ENCODE measurements at regions not wholly inside any gene's neighbourhood (a gene's known extent, or its start where the extent isn't known, plus 50 kb on each side); places are given as distances from the start of the nearest gene placed in this dataset.

- TF ChIP-seq CTCF (IDR thresholded peaks at IDR 0.05; ENCODE audit: insufficient read depth, low read depth, low read length, missing control alignments): no peak
- peak; percentile 26 for DNase-seq (ENCODE audit: low read depth)
- no peak overlapping the region for H3K4me3 ChIP-seq (ENCODE audit: low read depth, low read length)
Measured at GRCh38 chr18:51654488-51655326, 457.2 kb upstream of the MEX3C start.

GRCh38 chr18:51655327-51655698 is 457.8 kb upstream of the MEX3C start:
- TF ChIP-seq CTCF (IDR thresholded peaks at IDR 0.05; ENCODE audit: insufficient read depth, low read depth, low read length, missing control alignments): no peak
- no peak overlapping the region for H3K4me3 ChIP-seq (ENCODE audit: low read depth, low read length)
- peak; percentile 61 for DNase-seq (ENCODE audit: low read depth)

- H3K4me3 ChIP-seq (ENCODE audit: low read depth, low read length): no peak overlapping the region
- no peak for DNase-seq (ENCODE audit: low read depth)
- no peak for TF ChIP-seq CTCF (IDR thresholded peaks at IDR 0.05; ENCODE audit: insufficient read depth, low read depth, low read length, missing control alignments)
Measured at GRCh38 chr18:51656249-51656648, 458.8 kb upstream of the MEX3C start.

GRCh38 chr18:51658436-51658835 is 461.0 kb upstream of the MEX3C start:
- no peak overlapping the region for H3K4me3 ChIP-seq (ENCODE audit: low read depth, low read length)
- no peak for DNase-seq (ENCODE audit: low read depth)
- no peak for TF ChIP-seq CTCF (IDR thresholded peaks at IDR 0.05; ENCODE audit: insufficient read depth, low read depth, low read length, missing control alignments)

GRCh38 chr18:51659781-51660180 is 462.3 kb upstream of the MEX3C start:
- TF ChIP-seq CTCF (IDR thresholded peaks at IDR 0.05; ENCODE audit: insufficient read depth, low read depth, low read length, missing control alignments): no peak
- DNase-seq (ENCODE audit: low read depth): no peak
- H3K4me3 ChIP-seq (ENCODE audit: low read depth, low read length): no peak overlapping the region

GRCh38 chr18:51660188-51660715 is 462.8 kb upstream of the MEX3C start:
- no peak for TF ChIP-seq CTCF (IDR thresholded peaks at IDR 0.05; ENCODE audit: insufficient read depth, low read depth, low read length, missing control alignments)
- DNase-seq (ENCODE audit: low read depth): no peak
- H3K4me3 ChIP-seq (ENCODE audit: low read depth, low read length): no peak overlapping the region

Measured in GM12865 (cell line).